NCI-H510A (cell line): ENCODE measurements at regions not wholly inside any gene's neighbourhood (a gene's known extent, or its start where the extent isn't known, plus 50 kb on each side); places are given as distances from the start of the nearest gene placed in this dataset.
"Not testable (repeated sequence)": the region's sequence is repeated elsewhere in the genome, so short reads cannot be mapped to it uniquely, and the experiment has no call there.

Source experiments
- DNase-seq: peaks from one replicate; lab custom pipeline; 2025; lab: John Stamatoyannopoulos, UW

DNA sequence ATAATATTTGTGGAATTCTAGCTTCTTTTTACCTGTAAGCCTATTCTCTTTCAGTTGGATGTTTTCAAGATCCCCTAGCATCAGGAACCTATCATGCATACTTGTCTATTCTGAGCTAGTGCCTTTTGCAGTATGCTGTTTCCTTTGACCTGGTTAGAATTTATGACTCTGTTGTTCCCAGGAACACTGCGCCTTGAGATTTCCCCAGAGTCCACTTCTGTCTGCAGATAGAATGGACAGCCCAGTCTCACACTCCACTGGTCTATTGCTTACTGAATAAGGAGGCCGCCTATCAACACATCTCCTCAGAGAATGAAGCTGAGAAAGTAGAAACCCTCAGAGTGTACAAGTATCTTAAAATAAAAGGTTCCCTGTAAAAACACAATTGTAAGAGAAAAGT lies 465.1 kb upstream of the GALNTL6 start:
- DNase-seq: no peak

DNA sequence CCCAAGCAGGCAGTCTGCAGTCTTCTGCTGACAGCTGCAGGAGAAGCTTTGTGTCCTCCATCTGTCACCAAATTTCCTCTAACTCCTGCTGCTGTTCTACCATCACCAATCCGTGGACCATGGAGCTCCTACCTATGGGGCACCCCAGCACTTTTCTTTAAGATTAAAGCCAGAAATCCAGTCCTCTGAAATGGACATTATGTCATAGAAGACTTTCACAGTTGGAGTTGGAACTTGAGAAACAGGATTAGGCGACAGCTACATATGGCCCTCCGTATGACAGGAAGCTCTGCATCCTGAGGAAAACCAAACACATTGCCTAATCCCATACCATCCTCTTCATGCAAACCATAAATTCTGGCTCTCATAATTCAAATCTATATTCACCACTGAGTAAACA lies 470.6 kb upstream of the GALNTL6 start:
- DNase-seq: no peak

DNA sequence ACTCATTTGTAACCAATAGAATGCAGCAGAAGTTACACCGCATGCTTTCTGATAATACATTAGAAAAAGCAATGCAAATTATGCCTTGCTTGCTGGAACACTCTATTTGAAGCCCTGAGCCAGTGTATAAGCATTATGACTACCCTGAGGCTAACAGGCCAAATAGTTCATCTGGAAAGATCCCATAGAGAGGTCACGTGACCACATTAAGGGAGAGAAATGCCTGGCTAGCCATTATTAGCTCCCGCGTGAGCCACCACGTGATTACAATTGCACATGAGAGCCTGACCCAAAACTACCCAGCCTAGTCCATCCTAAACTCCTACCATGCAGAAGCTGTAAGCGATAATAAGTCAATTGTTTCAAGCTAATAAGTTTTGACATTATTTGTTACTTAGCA lies 472.9 kb upstream of the GALNTL6 start:
- no peak for DNase-seq

DNA sequence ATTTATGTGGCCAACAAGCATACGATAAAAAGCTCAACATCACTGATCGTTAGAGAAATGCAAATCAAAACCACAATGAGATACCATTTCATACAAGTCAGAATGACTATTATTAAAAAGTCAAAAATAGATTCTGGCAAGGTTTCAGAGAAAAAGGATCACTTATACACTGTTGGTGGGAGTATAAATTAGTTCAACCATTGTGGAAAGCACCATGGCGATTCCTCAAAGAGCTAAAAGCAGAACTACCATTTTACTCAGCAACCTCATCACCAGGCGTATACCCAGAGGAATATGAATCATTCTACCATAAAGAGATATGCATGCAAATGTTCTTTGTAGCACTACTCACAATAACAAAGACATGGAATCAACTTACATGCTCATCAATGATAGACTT lies 478.7 kb upstream of the GALNTL6 start:
- no peak for DNase-seq

DNA sequence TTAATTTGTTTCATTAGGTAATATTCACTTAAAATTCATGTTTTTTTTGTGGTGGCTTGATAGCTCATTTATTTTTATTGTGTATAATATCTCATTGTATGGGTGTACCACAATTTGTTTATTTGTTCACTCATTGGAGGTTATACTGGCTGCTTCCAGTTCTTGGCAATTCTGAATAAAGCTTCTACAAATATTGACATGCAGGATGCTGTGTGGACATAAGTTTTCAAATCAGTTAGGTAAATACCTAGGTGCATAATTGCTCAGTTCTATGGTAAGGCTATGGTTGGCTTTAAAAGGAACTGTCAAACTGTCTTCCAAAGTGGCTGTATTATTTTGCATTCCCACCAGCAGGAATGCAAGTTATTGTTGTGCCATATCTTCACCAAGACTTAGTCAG lies 504.5 kb upstream of the GALNTL6 start:
- DNase-seq: no peak

DNA sequence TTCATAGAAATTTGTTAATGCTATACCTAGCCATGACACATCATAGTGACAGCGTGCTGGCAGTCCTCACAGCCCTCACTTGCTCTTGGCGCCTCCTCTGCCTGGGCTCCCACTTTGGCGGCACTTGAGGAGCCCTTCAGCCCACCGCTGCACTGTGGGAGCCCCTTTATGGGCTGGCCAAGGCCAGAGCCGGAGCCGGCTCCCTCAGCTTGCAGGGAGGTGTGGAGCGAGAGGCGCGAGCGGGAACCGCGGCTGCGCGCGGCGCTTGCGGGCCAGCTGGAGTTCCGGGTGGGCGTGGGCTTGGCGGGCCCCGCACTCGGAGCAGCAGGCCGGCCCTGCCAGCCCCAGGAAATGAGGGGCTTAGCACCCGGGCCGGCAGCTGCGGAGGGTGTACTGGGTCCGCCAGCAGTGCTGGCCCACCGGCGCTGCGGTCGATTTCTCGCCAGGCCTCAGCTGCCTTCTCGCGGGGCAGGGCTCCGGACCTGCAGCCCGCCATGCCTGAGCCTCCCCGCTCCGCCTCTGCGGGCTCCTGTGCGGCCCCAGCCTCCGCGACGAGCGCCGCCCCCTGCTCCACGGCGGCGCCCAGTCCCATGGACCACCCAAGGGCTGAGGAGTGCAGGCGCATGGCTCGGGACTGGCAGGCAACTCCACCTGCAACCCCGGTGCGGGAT lies 515.0 kb upstream of the GALNTL6 start:
- DNase-seq: not testable (repeated sequence)

DNA sequence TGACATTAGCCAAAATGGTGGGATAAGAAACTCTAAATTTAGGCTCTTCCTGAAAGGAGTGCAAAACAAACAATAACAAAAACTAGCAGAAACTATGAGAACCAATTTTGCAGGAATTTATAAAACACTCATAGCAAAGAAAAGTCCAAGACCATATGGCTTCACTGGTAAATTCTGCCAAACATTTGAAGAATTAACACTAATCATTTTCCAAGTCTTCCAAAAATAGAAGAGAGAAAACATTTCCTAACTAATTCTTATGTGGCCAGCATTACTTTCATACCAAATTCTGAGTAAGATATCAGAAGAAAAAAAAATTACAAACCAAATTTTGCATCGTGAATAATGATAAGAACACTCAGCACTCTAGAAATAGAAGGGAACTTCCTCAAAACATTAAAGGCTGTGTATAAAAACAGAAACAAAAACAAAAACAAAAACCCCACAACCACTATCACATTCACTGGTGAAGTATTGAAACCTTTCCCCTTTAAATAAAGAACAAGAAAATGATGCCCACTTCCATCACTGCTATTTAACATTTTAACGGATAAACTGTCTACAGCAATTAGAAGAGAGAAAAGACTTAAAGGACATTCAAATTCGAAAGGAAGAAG lies 524.3 kb upstream of the GALNTL6 start:
- DNase-seq: no peak

DNA sequence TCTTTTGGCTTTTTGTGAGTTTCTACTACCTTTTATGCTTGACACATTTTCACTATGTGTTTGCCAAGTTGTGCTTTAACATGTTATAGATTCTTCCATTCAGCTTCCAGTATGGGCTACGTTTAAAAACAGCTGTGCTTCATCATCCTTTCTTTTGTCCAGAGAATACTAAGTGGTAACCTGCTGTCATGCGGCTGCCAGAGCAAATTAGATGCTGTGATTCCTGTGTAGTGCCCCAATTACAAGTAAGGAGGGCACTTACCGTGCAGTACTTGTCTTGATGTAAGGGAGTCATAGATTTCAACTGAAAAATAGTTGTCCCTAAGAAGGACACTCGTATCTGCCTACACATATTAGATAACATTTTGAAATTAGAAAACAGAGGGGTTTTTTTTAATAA lies 531.8 kb upstream of the GALNTL6 start:
- DNase-seq: no peak

DNA sequence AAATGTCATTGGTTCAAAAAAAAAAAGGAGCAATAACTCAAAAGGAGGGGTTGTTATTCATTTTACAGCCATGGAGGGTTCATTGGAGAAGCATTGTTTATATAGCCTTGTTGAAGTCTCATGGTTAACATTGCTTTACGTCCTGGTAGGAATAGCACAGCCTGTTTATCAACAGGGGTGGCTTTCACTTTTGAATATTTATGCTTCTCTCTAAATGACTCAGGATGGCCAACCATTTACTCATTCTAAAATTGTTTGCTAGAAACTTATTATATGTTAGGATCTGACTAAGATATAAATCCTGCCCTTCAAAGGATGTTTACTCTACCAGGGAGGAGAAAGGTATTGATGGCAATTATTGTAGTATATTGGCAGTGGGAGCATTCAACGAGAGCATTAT lies 534.1 kb upstream of the GALNTL6 start:
- DNase-seq: no peak

DNA sequence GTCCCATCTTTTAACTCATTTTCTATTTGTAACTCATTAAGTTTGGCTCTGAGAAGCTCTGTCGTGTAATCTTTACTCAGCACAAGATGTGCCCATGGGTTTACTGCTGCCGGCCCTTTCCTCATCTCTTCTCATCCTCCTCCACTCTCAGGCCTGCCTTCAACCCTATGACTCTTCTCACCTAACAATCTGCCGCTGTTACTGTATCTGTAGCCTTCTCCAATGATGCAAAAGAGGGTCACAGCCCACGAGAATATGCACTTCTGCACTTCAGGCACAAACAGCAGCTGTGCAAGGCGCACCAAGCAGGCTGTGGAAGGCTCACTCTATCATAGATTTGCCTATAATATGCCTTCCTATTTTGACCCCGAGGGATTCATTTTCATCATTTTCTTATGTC lies 546.5 kb upstream of the GALNTL6 start:
- no peak for DNase-seq

DNA sequence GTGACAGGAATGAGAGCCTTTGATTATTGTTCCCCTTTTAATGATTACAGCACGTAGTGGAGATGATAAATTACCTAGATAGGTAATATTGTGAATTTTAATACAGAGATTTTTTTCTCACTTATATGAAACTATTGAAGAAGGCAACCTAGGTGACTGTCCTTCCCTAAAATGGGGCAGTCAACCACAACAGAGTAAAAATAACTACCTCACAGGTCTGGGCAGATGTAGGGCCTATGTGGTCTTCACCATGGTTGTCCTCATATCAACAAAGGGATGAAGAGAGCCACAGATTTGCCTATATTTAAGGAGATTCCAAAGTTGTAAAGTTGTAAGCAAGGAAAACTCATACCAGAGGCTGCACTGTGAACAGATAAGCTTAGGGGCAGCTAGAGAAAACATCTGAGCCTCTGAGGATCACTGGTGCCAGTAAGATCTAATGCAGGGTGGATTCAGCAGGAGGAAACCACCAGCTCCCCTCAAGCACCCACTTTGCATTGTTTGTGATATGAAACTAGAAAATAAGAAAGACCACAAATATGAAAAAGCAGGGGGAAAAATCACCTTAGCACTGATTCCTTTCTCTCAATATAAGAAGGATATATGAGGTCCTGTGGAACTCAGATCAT lies 547.9 kb upstream of the GALNTL6 start:
- no peak for DNase-seq

DNA sequence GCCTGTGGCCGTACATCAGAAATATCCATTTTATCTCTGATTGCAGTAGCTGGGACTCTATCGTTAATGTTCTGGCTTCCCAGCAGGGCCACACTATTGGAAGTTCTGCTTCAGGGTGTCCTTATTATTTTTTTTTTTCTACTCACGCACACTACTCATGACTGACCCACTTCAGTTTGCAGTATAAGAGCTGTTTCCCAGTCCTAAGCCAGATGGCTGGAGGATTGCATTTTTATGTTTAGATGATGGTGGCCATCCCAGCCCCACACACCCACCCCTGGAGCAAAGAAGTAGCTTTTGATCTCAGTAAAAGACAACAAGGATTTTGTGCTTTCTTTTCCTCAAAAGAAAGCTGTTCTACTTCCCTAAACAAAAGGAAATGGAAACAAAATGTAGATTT lies 557.0 kb upstream of the GALNTL6 start:
- no peak for DNase-seq

DNA sequence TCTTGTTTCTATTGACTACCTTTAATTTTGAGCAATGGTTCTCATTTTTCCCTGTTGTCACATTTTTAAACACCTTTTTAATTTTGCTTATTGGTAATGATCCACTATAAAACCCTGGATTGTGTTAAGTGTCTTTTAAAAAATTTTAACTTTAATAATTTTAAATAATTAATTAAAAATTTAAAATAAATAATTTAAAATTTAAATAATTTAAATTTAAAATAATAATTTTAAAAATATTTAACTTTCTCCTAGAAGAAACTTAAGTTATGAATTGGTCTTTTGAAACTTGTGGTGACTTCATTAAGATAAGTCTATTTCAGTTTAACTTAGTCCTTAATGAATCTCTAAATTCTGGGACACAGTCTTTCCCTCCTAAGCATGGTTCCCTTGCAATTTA lies 566.3 kb upstream of the GALNTL6 start:
- no peak for DNase-seq

DNA sequence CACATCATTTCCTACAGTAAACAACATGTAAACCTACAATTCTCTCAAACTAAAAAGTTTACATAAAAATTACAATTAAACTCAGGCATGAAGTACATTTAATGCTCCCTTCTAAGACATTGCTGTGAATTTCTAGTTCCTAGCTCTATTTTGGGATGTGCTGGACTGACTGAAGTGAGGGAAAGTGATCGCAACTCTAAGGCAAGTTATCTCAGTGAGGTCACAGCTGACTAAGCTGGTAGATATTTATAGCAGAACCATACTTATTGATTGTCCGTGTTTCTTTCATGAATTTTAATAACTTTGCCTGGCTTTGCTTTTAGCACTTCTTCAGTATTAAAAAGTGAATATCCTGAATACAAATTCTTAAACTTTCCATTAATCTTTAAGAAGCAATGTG lies 570.4 kb upstream of the GALNTL6 start:
- no peak for DNase-seq

DNA sequence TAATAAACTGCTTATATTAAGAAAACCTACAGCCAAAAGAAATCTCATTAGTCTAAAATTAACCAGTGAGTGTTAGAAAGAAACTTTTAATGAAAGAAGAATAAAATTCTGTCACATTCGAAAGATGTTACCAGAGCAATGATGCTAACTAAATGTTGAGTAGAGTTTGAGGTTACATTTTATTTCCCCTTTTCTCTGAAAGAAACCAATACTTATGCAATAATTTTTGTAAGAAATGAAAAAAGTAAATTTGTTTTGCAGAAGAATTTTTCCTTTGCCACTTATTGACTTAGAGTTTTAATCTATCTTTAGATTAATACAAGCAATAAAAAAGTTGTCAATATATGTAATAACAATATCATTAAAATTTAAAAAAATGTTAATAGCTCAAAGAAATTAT lies 574.0 kb upstream of the GALNTL6 start:
- DNase-seq: no peak

DNA sequence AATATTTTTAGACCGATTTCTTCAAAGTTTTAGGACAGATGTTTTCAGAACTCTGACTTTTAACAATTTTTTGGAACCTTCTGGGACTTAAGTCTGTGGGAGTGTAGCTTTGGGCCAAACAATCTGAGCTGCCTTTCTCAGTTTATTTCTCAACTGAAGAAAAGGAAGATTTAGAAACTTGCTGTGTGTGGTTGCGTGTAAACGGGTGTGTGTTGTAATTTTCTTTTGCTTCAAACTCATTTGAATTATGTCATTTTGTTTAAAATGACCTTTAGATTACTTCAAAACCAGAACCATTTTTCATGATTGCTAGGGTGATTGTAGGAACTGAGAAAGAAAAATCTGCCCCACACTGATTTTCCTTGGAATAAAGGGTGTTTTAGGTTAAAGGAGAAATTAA lies 577.7 kb upstream of the GALNTL6 start:
- no peak for DNase-seq

DNA sequence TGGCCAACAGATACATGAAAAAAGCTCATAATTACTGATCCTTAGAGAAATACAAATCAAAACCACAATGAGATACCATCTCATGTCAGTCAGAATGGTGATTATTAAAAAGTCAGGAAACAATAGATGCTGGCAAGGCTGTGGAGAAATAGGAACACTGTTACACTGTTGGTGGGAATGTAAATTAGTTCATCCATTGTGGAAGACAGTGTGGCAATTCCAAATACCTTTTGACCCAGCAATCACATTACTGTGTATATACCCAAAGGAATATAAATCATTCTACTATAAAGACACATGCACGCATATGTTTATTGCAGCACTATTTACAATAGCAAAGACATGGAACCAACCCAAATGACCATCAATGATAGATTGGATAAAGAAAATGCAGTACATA lies 583.9 kb upstream of the GALNTL6 start:
- not testable (repeated sequence) for DNase-seq

DNA sequence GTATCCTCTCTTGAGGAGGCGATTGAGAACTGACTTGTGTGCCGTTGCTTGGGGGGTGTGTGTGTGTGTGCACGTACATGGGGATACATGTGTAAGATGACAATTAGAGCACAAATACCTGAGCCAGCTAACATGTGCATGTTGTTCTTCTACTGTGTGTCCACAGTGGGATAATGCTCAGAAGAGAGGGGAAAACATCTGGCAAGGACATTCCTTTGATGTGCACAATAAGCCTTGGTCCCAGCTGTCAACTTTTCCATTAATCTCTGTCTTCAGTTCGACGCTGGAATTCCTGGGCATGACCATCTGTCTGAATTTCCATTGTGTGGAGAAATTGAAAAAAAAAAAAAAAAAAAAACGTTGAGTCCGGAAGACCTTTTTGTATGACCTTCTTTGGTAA lies 592.0 kb upstream of the GALNTL6 start:
- DNase-seq: no peak

DNA sequence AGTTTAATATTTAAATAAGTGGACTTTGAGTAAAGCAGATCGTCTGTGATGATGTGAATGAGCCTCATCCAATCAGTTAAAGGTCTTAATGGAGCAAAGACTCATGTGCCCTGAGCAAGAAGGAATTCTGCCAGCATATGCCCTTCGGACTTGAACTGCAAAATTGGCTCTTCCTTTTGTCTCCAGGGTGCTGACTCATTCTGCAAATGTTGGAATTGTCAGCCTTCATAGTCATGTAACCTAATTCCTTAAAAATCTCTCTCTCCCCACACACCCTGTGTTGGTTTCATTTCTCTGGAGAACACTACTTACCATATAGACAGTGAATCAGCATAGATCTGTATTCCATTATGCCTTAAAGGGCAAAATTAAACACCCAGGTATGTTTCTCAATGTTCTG lies 609.8 kb upstream of the GALNTL6 start:
- DNase-seq: no peak

DNA sequence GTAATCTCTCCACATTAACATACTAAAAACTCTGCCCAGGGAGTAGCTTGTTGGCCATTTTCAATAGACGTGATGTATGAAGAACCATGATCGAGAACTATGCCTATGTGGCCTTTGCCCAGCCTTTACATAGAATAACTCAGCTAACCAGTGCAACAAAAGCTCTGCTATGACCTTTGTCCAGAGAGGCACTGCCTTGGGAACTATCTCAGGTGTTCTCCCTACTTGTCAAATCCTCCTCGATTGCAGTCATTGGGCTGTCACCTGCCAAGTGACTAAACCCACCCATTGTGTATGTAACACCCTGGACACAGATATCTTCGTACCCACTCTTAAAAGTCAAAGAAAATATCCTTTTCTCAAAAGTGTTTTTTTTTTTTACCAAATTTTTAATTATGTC lies 610.3 kb upstream of the GALNTL6 start:
- DNase-seq: no peak

DNA sequence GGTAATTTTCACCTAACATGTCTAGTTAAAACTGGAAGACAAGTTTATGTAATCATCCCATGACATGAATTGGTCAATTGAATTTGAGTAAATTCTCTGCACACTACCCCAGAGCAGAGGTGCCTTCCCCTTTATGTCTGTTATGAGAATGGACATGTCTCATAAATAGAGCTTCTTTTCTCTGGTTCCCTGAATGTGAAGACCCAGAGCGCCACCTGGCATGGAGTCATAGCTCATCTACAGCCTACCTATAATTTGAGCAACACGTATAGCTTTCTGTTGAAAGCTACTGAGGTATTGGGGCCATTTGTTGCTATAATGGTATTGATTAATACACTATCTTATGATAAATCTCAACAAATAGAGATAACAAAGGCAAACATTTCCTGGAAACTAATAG lies 626.5 kb upstream of the GALNTL6 start:
- DNase-seq: no peak

DNA sequence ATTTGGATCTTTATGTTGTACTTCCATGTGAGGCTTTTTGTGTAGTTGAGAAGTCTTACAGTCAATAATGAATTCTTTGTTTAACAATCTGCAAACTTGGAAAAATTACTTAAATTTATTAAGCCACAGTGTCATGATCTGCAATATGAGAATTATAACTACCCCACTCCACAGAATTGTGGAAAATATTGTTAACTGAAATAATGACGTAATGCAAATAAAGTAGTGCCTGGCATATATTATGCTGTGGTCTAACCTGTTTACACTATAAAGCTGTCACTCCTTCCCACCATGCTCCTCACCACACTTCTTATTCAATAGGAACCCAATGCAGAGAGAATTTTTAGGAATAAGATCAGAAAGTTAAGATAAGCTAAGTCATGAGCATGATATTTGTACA lies 632.1 kb upstream of the GALNTL6 start:
- no peak for DNase-seq

DNA sequence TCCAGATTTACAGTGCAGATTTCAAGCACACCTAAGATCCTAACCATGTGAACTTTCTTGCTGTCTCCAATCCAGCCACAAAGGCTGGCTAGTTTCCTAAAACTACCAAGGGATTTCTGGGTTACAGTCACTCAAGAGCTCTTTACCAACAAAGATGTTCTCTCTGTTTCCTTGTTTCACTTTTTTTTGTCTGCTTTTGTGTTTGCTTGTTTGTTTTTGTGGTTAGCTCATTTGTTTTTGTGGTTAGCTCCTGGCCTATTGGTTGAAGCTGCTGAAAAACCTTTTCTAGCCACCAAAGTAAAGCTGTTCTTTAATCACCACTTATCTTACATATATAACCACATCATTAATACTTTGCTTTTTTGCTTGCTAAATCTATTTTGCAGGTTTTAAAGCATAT lies 642.5 kb upstream of the GALNTL6 start:
- DNase-seq: no peak

DNA sequence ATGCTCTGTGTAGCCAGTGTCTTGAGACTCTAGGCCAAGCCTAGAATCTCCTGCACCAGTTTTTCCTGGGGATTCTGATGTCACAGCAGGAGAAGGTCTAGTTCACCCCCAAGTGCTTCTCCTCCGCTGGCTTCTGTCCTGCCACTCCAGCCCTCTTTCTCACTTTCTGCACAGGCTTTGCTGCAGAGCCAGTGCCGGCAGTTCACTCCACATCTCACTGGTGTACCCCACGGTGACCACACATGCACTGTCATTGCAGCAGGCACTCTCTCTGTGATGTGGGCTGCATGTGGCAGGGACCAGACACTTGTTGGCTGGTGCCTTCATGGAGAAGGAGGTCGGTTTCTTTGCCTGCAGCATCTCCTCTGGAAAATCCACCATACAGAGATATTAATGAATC lies 643.8 kb upstream of the GALNTL6 start:
- no peak for DNase-seq
